CD14-positive monocyte (primary cell): ENCODE measurements at regions not wholly inside any gene's neighbourhood (a gene's known extent, or its start where the extent isn't known, plus 50 kb on each side); places are given as distances from the start of the nearest gene placed in this dataset.

Experiments
- DNase-seq, 3 donors: peaks; one replicate each; pipeline ENCODE4 v3.0.0-alpha.2; 2011 to 2022
- H2AFZ ChIP-seq: 2 replicates; pipeline ENCODE4 v1.6.0; 2012; ENCODE audit warnings: mild to moderate bottlenecking, low read depth, low read length, inconsistent platforms; ENCODE audit not compliant: insufficient read depth, poor library complexity, severe bottlenecking
- H3K27ac ChIP-seq, 2 donors: 1 replicate in 1 of 2; 2 replicates in 1 of 2; pipeline ENCODE4 v1.5.1; 2012 to 2013; ENCODE audit warnings: low read length in 2 of 2, control low read depth in 1 of 2, inconsistent platforms in 1 of 2, low read depth in 1 of 2, mild to moderate bottlenecking in 1 of 2
- H3K27me3 ChIP-seq, 2 donors: one replicate each; pipeline versions ENCODE4 v1.6.0 to v1.6.1; 2011 to 2013; ENCODE audit warnings: low read length in 2 of 2; ENCODE audit not compliant: control insufficient read depth in 2 of 2, insufficient read depth in 2 of 2
- H3K36me3 ChIP-seq, 2 donors: replicated peaks in 1 of 2; 1 replicate in 1 of 2; 2 replicates in 1 of 2; pipeline versions ENCODE4 v1.5.1 to v1.6.1; 2012 to 2013; ENCODE audit warnings: low read length in 2 of 2, control low read depth in 1 of 2, inconsistent platforms in 1 of 2, mild to moderate bottlenecking in 1 of 2; ENCODE audit not compliant: insufficient read depth in 2 of 2, control insufficient read depth in 1 of 2
- H3K4me1 ChIP-seq, 2 donors: 1 replicate in 1 of 2; 2 replicates in 1 of 2; pipeline versions ENCODE4 v1.5.1 to v1.6.1; 2012 to 2013; ENCODE audit warnings: low read length in 2 of 2, control low read depth in 1 of 2, inconsistent platforms in 1 of 2, mild to moderate bottlenecking in 1 of 2, moderate library complexity in 1 of 2; ENCODE audit not compliant: insufficient read depth in 2 of 2, control insufficient read depth in 1 of 2
- H3K4me2 ChIP-seq: replicated peaks from 2 replicates; pipeline ENCODE3; 2012; ENCODE audit warnings: low read length, moderate library complexity, mild to moderate bottlenecking; ENCODE audit not compliant: poor library complexity, severe bottlenecking; ENCODE audit errors: extremely low read depth
- H3K4me3 ChIP-seq, 3 experiments: fragments of 200-600 bp in 1 of 3; sonication (generic) in 1 of 3; replicated peaks in 1 of 3; 1 replicate in 2 of 3; 2 replicates in 1 of 3; pipeline ENCODE4 v1.5.1; 2011 to 2013; ENCODE audit warnings: low read length in 3 of 3, mild to moderate bottlenecking in 3 of 3, control low read depth in 2 of 3, low read depth in 2 of 3, inconsistent platforms in 1 of 3, moderate library complexity in 1 of 3
- H3K79me2 ChIP-seq: 2 replicates; pipeline ENCODE4 v1.6.0; 2012; ENCODE audit warnings: mild to moderate bottlenecking, control low read depth, inconsistent platforms, low read length, moderate library complexity; ENCODE audit not compliant: insufficient read depth
- H3K9ac ChIP-seq: 2 replicates; pipeline ENCODE4 v1.6.0; 2017; ENCODE audit warnings: low read length, mild to moderate bottlenecking; ENCODE audit not compliant: insufficient read depth, poor library complexity, severe bottlenecking
- H3K9me3 ChIP-seq, 2 donors: replicated peaks in 1 of 2; 1 replicate in 1 of 2; 2 replicates in 1 of 2; pipeline versions ENCODE4 v1.5.1 to v1.6.1; 2012 to 2013; ENCODE audit warnings: low read length in 2 of 2, control low read depth in 1 of 2; ENCODE audit not compliant: control insufficient read depth in 1 of 2, insufficient read depth in 1 of 2
- H4K20me1 ChIP-seq: 2 replicates; pipeline ENCODE4 v1.6.0; 2012; ENCODE audit warnings: mild to moderate bottlenecking, low read length, control low read depth, moderate library complexity; ENCODE audit not compliant: insufficient read depth
- H3K27ac Mint-ChIP-seq, 7 donors: one replicate each; pipeline ENCODE4 v1.8.0; 2020; ENCODE audit warnings: mild to moderate bottlenecking in 7 of 7, mixed read lengths in 7 of 7, moderate library complexity in 6 of 7, inconsistent platforms in 2 of 7
- H3K27me3 Mint-ChIP-seq, 3 donors: one replicate each; pipeline ENCODE4 v1.8.0; 2021 to 2022; ENCODE audit warnings: low read depth in 3 of 3, mild to moderate bottlenecking in 3 of 3, mixed read lengths in 3 of 3, moderate library complexity in 3 of 3, inconsistent platforms in 1 of 3
- H3K36me3 Mint-ChIP-seq, 2 donors: one replicate each; pipeline ENCODE4 v1.8.0; 2020; ENCODE audit warnings: mixed read lengths in 2 of 2, inconsistent platforms in 1 of 2, mild to moderate bottlenecking in 1 of 2
- H3K4me1 Mint-ChIP-seq: one replicate; pipeline ENCODE4 v1.8.0; 2020; ENCODE audit warnings: mild to moderate bottlenecking, mixed read lengths
- H3K4me3 Mint-ChIP-seq, 2 donors: one replicate each; pipeline ENCODE4 v1.8.0; 2020; ENCODE audit warnings: mild to moderate bottlenecking in 2 of 2, mixed read lengths in 2 of 2, moderate library complexity in 1 of 2
- H3K9me3 Mint-ChIP-seq, 7 donors: one replicate each; pipeline ENCODE4 v1.8.0; 2020 to 2022; ENCODE audit warnings: mixed read lengths in 7 of 7, mild to moderate bottlenecking in 6 of 7, moderate library complexity in 6 of 7, inconsistent platforms in 2 of 7
- WGBS: methylation state at CpG from one replicate; pipeline ENCODE4 v1.1.5; 2013; ENCODE audit warnings: missing lambda C conversion rate; ENCODE audit not compliant: insufficient coverage; 5-methylcytosine and 5-hydroxymethylcytosine counted together
- intact Hi-C, 2 donors: fragments of 100-400 bp; cut with micrococcal nuclease; formaldehyde crosslinking; loops; one replicate each; pipeline versions ENCODE4 v1.15.0 to v1.15.1; 2023
- TF ChIP-seq, protein P1 (sequence below): fragments of 200-600 bp; IDR thresholded peaks from one replicate; pipeline ENCODE4 v1.8.0; 2022; ENCODE audit warnings: antibody characterized with exemption, mild to moderate bottlenecking

- Histone ChIP-seq H3K79me2 (no peaks in the 10 kb centered on the region), H4K20me1 (no peaks in the 10 kb centered on the region), H3K4me1 (peaks cover 58 to 67% of the 10 kb centered on the region in 2 donors), H3K36me3 (no peaks in the 10 kb centered on the region), H3K9ac (no peak overlapping the region), H3K4me2 (no peak overlapping the region), H3K9me3 (no peaks in the 10 kb centered on the region), H3K27me3 (no peaks in the 10 kb centered on the region), H3K27ac (peak overlapping the region; percentile 62 to 74), H3K4me3 (no peak overlapping the region), H2AFZ (no peak overlapping the region)
- H3K36me3 Mint-ChIP-seq = peaks cover 0 to 2% of the 10 kb centered on the region in 2 donors
- no peak overlapping the region for H3K4me3 Mint-ChIP-seq
- WGBS = 95% methylated on average over 2 of the region's 14 CpGs
- H3K9me3 Mint-ChIP-seq = peaks cover 0 to 5% (median 0%) of the 10 kb centered on the region in 7 donors
- intact Hi-C loops = loop anchor here (10.0 kb wide), 2 partner anchors 76 to 264 kb away; no protein-coding TSS in a partner anchor
- H3K4me1 Mint-ChIP-seq = peaks cover 61% of the 10 kb centered on the region
- TF ChIP-seq, protein P1, sequence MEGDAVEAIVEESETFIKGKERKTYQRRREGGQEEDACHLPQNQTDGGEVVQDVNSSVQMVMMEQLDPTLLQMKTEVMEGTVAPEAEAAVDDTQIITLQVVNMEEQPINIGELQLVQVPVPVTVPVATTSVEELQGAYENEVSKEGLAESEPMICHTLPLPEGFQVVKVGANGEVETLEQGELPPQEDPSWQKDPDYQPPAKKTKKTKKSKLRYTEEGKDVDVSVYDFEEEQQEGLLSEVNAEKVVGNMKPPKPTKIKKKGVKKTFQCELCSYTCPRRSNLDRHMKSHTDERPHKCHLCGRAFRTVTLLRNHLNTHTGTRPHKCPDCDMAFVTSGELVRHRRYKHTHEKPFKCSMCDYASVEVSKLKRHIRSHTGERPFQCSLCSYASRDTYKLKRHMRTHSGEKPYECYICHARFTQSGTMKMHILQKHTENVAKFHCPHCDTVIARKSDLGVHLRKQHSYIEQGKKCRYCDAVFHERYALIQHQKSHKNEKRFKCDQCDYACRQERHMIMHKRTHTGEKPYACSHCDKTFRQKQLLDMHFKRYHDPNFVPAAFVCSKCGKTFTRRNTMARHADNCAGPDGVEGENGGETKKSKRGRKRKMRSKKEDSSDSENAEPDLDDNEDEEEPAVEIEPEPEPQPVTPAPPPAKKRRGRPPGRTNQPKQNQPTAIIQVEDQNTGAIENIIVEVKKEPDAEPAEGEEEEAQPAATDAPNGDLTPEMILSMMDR = no peak
- no peak for DNase-seq
- peak overlapping the region; percentile 82 to 97 (median 93) for H3K27ac Mint-ChIP-seq
- H3K27me3 Mint-ChIP-seq = peaks cover 0 to 7% (median 0%) of the 10 kb centered on the region in 3 donors
These were observed 232.0 kb downstream of the BCAS1 start for GRCh38 chr20:53838311-53838868.

- H3K9me3 Mint-ChIP-seq = peaks cover 0 to 5% (median 0%) of the 10 kb centered on the region in 7 donors
- Histone ChIP-seq H2AFZ (no peak overlapping the region), H3K27me3 (no peaks in the 10 kb centered on the region), H3K79me2 (no peaks in the 10 kb centered on the region), H3K9me3 (no peaks in the 10 kb centered on the region), H3K36me3 (no peaks in the 10 kb centered on the region), H3K4me1 (peaks cover 50 to 57% of the 10 kb centered on the region in 2 donors), H3K4me2 (no peak overlapping the region), H3K9ac (no peak overlapping the region), H3K27ac (no peak overlapping the region), H4K20me1 (no peaks in the 10 kb centered on the region), H3K4me3 (no peak overlapping the region)
- H3K4me3 Mint-ChIP-seq = no peak overlapping the region
- H3K36me3 Mint-ChIP-seq = peaks cover 0 to 2% of the 10 kb centered on the region in 2 donors
- intact Hi-C loops = loop anchor here (10.0 kb wide), 2 partner anchors 78 to 262 kb away; no protein-coding TSS in a partner anchor
- H3K27me3 Mint-ChIP-seq = peaks cover 0 to 4% (median 0%) of the 10 kb centered on the region in 3 donors
- H3K4me1 Mint-ChIP-seq = peaks cover 54% of the 10 kb centered on the region
- TF ChIP-seq, protein P1 = no peak
- WGBS = 100% methylated on average over 2 of the region's 5 CpGs
- peak overlapping the region in 3 of 7 donors; percentile 53 to 83 (median 76) for H3K27ac Mint-ChIP-seq
- no peak for DNase-seq
These were observed 233.1 kb downstream of the BCAS1 start for GRCh38 chr20:53837126-53837826.
